ENCODE measurements at regions not wholly inside any gene's neighbourhood (a gene's known extent, or its start where the extent isn't known, plus 50 kb on each side); places are given as distances from the start of the nearest gene placed in this dataset.

DNA sequence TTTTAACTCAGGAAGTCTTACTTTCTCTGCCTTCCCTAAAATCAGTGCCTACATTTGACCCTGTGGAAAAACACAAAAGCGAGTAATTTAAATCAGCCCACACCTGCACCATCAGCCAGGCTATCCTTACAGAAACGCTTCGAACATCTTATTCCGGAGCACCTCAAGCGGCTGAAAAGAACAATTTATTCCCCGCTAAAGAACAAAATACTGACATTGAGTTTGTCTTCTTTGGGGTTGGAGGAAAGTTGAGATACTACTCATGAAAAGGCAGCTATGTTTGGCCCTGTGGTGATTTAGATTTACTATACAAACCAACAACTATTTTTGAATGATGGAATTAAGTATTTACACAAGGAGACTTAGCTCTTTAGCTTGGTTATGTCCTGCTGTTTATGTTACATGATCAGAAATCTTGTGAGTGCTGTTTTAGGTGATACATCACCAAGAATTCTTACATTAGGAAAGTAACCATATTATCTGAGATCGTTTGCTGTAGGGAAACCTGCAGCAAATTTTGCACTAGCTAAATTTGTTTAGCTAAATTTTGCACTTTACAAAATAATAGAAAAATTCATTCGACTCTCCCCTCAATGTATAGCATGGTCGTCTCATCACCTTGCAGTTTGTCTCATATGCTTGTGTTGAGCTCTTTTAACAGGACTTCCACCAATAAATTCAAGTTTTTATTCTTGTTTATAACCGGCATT is 158.8 kb upstream of the SIX2 start:
- Histone ChIP-seq H3K9me3 (ENCODE audit: control insufficient read depth in 4 of 4, low read length in 3 of 4) (no peaks in the 10 kb centered on the region), H3K27ac (ENCODE audit: low read depth in 1 of 2, low read length in 2 of 2) (no peak overlapping the region), H3K36me3 (ENCODE audit: control insufficient read depth in 4 of 4, insufficient read depth in 3 of 4, low read depth in 1 of 4, low read length in 3 of 4) (no peaks in the 10 kb centered on the region), H3K4me3 (ENCODE audit: low read depth in 1 of 3, low read length in 3 of 3) (peak overlapping the region in 2 of 3 donors; percentile 51 to 53), H3K4me1 (ENCODE audit: control insufficient read depth in 4 of 4, insufficient read depth in 4 of 4, low read length in 3 of 4) (peaks cover 7 to 24% (median 15%) of the 10 kb centered on the region in 4 donors), H3K9ac (ENCODE audit: low read depth in 1 of 2, low read length in 2 of 2) (no peak overlapping the region), H3K27me3 (ENCODE audit: control insufficient read depth in 4 of 4, insufficient read depth in 4 of 4, low read length in 3 of 4) (peaks cover 0 to 15% (median 1%) of the 10 kb centered on the region in 4 donors)
- no peak for TF ChIP-seq SP1 (IDR thresholded peaks at IDR 0.05)
- DNase-seq (ENCODE audit: low spot score): no peak
- WGBS: 29% methylated on average over 10 of the region's 10 CpGs

DNA sequence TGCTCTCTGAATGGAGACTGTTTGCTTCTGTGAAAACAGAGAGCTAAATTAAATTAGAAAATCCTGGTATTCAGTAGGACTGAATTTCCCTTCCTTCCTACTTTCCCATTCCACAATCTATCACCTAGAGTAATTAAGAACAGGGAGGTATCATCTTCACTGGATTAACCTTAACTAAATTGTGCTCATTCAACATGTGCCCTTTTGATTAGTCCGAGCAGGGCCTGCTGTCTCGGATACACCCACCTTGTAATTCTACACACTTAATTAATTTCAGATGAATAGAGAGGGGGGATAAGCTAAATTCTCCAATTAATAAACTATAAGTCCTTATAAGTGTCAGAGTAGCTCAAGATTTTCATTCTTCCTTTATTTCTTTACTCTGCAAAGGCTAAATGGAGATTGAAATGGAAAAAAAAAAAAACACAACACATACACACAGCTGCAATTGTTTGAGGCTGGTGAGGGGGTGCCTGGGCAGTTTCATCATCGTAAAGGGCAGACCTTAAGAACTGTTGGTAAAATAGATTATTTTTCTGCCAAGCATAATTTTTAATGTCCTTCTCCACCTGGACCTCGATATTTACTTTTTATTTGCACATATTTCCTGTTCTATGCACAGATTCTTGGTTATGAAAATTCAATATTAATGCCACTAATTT is 157.1 kb upstream of the SIX2 start:
- no peak overlapping the region for H3K4me3 ChIP-seq (ENCODE audit: low read depth in 1 of 3, low read length in 3 of 3)
- H3K27me3 ChIP-seq (ENCODE audit: control insufficient read depth in 4 of 4, insufficient read depth in 4 of 4, low read length in 3 of 4): peaks cover 0 to 15% (median 1%) of the 10 kb centered on the region in 4 donors
- 90% methylated on average over 4 of the region's 4 CpGs for WGBS
- no peak overlapping the region for H3K9ac ChIP-seq (ENCODE audit: low read depth in 1 of 2, low read length in 2 of 2)
- no peaks in the 10 kb centered on the region for H3K9me3 ChIP-seq (ENCODE audit: control insufficient read depth in 4 of 4, low read length in 3 of 4)
- no peak for TF ChIP-seq FOXA1 (IDR thresholded peaks at IDR 0.05)
- TF ChIP-seq, protein P1, sequence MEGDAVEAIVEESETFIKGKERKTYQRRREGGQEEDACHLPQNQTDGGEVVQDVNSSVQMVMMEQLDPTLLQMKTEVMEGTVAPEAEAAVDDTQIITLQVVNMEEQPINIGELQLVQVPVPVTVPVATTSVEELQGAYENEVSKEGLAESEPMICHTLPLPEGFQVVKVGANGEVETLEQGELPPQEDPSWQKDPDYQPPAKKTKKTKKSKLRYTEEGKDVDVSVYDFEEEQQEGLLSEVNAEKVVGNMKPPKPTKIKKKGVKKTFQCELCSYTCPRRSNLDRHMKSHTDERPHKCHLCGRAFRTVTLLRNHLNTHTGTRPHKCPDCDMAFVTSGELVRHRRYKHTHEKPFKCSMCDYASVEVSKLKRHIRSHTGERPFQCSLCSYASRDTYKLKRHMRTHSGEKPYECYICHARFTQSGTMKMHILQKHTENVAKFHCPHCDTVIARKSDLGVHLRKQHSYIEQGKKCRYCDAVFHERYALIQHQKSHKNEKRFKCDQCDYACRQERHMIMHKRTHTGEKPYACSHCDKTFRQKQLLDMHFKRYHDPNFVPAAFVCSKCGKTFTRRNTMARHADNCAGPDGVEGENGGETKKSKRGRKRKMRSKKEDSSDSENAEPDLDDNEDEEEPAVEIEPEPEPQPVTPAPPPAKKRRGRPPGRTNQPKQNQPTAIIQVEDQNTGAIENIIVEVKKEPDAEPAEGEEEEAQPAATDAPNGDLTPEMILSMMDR (IDR thresholded peaks at IDR 0.05; ENCODE audit: low read depth, low read length, missing input control): no peak
- no peak for TF ChIP-seq EGR1 (IDR thresholded peaks at IDR 0.05; ENCODE audit: low read depth in 2 of 2)
- H3K36me3 ChIP-seq (ENCODE audit: control insufficient read depth in 4 of 4, insufficient read depth in 3 of 4, low read depth in 1 of 4, low read length in 3 of 4): no peaks in the 10 kb centered on the region
- H3K27ac ChIP-seq (ENCODE audit: low read depth in 1 of 2, low read length in 2 of 2): no peak overlapping the region
- peaks cover 7 to 24% (median 15%) of the 10 kb centered on the region in 4 donors for H3K4me1 ChIP-seq (ENCODE audit: control insufficient read depth in 4 of 4, insufficient read depth in 4 of 4, low read length in 3 of 4)
- DNase-seq (ENCODE audit: low spot score): no peak

DNA sequence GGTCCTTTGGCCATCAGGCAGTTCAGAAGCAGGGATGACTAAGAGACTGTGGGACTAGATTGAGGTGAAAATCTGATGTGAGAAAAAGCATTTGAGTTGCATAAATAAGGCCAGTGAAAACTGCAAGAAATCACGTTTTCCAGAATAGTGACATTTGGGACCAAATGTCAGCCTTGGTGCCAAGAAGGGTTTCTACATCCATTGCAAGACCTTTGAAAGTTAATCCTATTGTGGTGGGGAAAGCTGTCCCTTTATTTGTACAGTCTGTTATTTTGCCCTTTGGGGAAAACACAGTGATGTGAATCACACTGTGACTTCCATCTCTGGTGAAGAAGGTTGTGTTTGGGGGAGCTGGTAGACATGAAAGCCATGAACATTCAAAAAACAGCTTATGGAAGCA is 153.5 kb upstream of the SIX2 start:
- Histone ChIP-seq H3K4me1 (ENCODE audit: control insufficient read depth in 4 of 4, insufficient read depth in 4 of 4, low read length in 3 of 4) (no peaks in the 10 kb centered on the region), H3K27me3 (ENCODE audit: control insufficient read depth in 4 of 4, insufficient read depth in 4 of 4, low read length in 3 of 4) (peaks cover 0 to under 1% (median 0%) of the 10 kb centered on the region in 4 donors), H3K9ac (ENCODE audit: low read depth in 1 of 2, low read length in 2 of 2) (no peak overlapping the region), H3K4me3 (ENCODE audit: low read depth in 1 of 3, low read length in 3 of 3) (no peak overlapping the region), H3K27ac (ENCODE audit: low read depth in 1 of 2, low read length in 2 of 2) (no peak overlapping the region), H3K9me3 (ENCODE audit: control insufficient read depth in 4 of 4, low read length in 3 of 4) (no peaks in the 10 kb centered on the region), H3K36me3 (ENCODE audit: control insufficient read depth in 4 of 4, insufficient read depth in 3 of 4, low read depth in 1 of 4, low read length in 3 of 4) (no peaks in the 10 kb centered on the region)
- no peak for DNase-seq (ENCODE audit: low spot score)
- WGBS: 59% methylated on average over 1 of the region's 1 CpG
- no peak for TF ChIP-seq NR2F2 (IDR thresholded peaks at IDR 0.05)
- TF ChIP-seq, protein P1 (IDR thresholded peaks at IDR 0.05; ENCODE audit: low read depth, low read length, missing input control): no peak
- no peak for TF ChIP-seq REST (IDR thresholded peaks at IDR 0.05)
- no peak for TF ChIP-seq RXRA (IDR thresholded peaks at IDR 0.05)
- TF ChIP-seq JUND (IDR thresholded peaks at IDR 0.05): no peak
- TF ChIP-seq FOXA1 (IDR thresholded peaks at IDR 0.05): no peak
- TF ChIP-seq RAD21 (IDR thresholded peaks at IDR 0.05): no peak
- no peak for TF ChIP-seq TAF1 (conservative IDR thresholded peaks at IDR 0.05)
